Iris pigment epithelial cell (primary cell): ENCODE measurements at regions not wholly inside any gene's neighbourhood (a gene's known extent, or its start where the extent isn't known, plus 50 kb on each side); places are given as distances from the start of the nearest gene placed in this dataset.

Experiments
- DNase-seq: peaks from one replicate; pipeline ENCODE4 v3.0.0-alpha.2; 2011; ENCODE audit warnings: low read depth

- no peak for DNase-seq
Measured at GRCh38 chr16:9251026-9251425, 159.6 kb downstream of the HAPSTR1 start.

DNA sequence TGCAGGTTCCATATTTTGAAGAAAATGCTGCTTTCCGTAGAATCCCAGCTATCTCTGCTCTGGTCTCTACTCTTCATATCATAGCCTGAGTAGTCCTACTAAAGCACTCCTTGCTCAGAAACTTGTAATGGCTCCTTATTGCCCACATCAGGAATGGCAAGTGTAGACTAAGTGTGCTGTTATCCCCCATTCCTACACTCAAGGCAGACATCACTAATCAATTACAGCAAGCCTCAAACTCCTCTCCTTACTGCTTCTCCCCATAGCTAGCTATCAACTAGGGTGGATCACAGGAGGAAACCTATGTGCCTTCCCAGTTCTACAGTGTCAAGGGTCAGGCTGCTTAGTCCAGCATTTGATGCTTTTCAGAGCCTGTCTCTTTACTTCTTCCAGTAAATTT lies 163.4 kb downstream of the HAPSTR1 start:
- DNase-seq: no peak

DNA sequence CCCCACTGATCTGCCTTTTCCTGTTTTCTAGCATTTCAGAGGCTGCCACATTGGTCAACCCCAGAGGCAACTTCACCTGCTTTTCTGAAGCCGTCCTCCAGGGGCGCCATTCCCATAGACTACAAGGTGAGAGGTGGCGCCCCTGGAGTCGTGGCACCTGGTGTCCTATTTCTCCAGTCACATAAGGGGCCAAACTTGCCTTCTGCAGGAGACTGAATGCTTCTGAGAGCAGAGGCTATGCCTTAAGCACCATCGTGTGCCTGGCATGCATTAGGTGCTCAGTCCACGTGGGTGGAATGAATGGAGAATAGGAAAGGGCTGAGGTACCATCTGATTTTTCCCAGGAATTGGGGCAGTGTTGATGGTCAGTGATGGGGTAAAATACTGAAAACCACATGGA lies 164.8 kb downstream of the HAPSTR1 start:
- DNase-seq: no peak

DNA sequence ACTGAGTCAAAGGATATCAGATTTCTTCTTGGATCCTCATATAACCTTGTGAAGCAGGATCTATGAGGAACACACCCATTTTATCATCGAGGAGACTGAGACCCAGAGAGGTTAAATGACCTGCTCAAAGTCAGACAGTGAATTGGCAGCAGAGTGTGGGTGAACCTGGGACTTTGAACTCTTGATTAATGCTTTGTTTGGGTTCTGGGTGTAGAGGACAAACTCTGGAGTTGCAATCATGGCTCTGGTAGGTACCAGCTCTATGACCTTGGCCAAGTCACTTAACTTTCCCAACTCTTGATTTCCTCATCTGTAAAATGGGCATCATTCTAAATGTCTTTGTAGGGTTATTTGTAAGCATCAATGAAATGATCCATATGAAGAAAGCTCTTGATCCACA lies 166.4 kb downstream of the HAPSTR1 start:
- no peak for DNase-seq

DNA sequence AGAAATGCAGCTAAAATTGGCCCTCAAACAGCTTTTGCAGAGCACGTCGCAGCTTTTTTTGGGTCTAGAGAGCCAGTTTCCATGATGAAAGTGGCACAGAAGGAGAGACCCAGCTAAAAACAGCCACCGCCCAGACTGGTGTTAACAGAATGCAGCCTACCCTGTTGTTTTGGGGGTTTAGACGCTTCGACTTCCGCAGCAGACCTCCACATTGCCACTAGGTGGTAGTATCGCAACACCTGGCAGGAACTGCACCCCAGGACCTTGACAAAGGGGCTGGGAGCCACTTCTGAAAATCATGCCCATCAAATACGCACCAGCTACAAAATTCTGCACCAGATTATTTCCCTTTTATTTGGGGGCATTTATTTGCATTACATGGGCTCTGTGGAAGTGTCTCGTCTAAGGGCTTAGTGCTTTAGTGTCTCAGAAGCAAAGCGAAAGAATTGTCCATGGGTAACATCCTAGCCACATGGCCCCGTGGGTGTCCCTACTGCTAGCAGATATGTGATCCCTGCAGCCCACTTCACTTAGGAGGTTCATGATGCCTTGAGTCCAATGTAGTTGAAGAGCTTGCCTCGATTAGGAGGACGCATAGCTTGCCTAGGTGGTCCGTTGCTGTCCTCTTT lies 167.1 kb downstream of the HAPSTR1 start:
- DNase-seq: peak; percentile 2

- DNase-seq: no peak
Measured at GRCh38 chr16:9259914-9260608, 168.6 kb downstream of the HAPSTR1 start.

GRCh38 chr16:9260666-9261065 lies 169.2 kb downstream of the HAPSTR1 start:
- DNase-seq: no peak

DNA sequence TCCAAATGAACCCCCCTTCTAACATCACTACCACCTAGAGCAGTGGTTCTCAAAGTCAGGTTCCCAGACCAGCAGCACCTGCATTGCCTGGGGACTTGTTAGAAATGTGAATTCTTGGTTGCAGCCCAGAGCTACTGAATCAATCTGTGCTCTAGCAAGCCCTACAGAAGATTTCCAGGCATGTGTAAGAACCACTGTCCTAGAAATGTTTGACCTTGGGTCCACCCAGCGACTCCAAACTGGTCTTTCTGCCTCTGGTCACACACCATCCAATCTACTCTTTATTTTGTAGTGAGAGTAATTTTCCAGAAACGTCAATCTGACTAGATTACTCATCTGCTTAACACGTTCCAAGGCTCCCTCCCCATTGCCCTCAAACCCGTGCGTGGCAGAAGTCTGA lies 169.9 kb downstream of the HAPSTR1 start:
- no peak for DNase-seq

GRCh38 chr16:9262941-9263715 lies 171.7 kb downstream of the HAPSTR1 start:
- DNase-seq: no peak

DNA sequence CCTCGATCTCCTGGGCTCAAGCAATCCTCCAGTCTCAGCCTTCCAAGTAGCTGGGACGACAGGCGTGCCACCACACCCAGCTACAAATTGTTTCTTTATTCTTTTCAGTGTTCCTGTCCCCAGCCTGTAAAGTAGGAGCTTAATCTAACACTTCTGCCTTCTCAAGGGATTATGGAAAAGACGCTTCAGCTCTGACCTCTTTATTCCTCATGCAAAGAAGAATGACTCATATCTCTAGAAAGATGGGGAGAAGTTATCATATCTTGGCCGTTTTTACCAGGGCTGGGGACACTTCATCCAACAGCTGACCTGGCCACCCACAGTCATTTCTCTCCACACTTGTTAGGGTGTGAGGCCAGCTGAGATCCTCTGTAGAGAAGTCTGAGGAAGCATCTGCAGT lies 172.6 kb downstream of the HAPSTR1 start:
- DNase-seq: no peak

DNA sequence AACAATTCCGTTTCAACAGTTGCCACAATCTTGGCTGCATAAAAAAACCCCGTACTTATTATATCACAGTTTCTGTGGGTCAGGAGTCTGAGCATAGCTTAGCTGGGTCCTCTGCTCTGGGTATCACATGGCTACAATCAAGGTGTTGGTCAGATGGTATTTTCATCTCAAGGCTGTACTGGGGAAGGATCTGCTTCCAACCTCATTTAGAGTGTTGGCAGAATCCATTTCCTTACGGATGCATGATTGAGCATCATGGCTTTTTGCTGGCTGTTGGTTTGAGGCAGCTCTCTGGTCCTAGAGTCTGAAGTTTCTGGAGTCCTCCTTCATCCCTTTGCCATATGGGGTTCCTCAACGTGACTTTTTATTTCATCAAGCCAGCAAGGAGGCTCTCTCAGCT lies 177.0 kb downstream of the HAPSTR1 start:
- DNase-seq: no peak

DNA sequence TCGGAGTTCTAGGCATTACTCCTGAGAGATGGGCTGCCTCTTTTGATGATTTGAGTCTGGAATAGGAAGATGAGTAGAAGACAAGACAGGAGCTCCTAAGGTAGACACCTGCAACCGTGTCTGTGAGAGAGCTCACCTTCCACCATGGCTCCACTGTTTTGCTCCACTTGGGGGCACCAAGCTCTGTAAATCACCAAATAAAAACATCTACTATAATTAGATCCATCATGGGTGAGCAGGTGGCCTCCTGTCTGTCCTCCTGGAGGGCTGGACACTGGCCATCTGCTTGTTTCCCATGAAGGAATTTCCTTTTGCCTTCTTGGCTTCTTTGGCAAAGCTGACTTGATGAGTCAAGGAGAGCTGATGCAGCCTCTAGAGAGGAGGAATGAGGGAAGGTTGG lies 179.0 kb downstream of the HAPSTR1 start:
- DNase-seq: no peak

DNA sequence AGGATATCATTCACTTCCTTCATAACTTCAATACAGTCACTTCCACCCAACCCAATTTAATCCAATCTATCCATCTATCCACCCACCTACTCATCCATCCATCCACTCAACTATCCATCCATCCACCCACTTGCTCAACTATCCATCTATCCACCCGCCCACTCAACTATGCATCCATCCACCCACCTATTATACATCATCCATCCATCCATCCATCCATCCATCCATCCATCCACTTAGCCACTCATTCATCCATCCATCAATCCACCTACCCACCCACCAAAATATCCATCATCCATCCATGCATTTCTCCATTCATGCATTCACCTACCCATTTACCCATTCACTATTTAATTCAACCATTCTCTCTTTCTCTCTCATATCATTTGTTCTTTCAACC lies 179.5 kb downstream of the HAPSTR1 start:
- no peak for DNase-seq

- no peak for DNase-seq
Measured at GRCh38 chr16:9271841-9272240, 180.4 kb downstream of the HAPSTR1 start.

DNA sequence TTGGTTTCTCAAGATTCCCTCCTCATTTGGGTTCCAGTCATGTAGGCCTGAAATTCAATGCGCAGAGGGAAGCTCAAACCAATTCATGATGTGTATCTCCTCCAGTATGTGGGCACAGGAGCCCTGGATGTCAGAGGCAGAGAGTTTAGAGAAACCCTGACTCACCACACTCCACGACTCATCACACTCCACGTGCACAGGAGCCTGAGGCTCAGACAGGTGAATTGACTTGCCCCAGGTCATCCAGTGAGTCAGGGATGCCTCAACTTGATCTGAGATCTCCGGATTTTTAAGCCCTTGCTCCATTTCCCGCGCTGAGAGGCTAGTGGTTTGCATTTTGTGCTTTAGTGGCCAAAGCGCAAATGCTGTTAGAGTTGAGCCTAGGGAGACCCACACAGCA lies 183.9 kb downstream of the HAPSTR1 start:
- no peak for DNase-seq

GRCh38 chr16:9275816-9276354 lies 184.4 kb downstream of the HAPSTR1 start:
- DNase-seq: no peak

DNA sequence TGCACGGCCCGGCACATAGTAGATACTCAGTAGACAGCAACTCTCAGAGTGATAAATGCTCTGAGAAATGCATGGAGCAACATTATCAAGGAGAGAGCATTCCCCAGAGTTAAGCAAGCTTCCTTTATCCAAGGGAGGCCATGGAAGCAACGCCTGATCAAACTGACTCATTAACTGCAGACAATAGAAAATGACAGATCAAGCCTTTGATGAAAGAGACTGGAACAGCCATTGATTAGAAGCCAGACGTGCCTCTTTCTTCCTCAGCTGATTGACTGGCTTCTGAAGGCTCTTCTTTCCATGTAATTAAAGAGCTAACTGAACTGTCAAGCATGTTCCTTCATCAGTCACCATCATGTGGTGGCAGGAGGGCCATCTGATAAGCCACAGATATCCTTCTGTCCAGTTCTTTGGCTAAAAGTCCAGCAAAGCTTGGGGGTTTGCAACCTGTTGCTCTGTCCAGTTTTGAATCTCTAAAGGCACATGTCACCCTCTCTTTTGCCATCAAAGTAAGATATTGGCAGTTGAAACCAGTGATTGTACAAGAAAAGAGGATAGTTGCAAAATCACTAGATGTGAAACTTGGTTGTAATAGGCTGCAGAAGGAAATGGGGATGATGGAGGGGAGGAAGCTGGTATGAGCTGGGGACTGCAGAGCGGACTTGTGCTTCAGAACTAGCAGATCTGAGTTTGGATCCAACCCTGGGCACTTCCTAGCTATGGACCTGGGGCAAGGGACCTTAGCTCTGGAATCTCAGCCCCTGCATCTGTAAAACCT lies 188.0 kb downstream of the HAPSTR1 start:
- no peak for DNase-seq

- no peak for DNase-seq
Measured at GRCh38 chr16:9280069-9280466, 188.6 kb downstream of the HAPSTR1 start.

GRCh38 chr16:9286930-9287329 lies 195.5 kb downstream of the HAPSTR1 start:
- DNase-seq: no peak

DNA sequence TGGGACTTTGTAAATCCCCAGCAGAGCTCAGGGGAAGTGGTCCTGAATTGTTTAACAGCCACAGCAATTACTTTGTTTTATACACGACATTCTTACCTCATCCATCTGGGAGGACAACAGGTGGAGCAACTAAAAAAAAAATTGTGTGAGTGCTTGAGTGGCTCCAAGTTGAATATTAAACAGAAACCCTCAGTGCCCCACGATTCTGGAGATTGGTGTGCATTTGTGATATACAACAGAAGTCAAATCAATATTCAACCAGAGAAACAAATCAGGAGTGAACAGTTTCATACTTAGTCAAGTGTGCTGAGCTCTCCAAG lies 204.8 kb downstream of the HAPSTR1 start:
- no peak for DNase-seq

GRCh38 chr16:9297437-9298113 lies 206.1 kb downstream of the HAPSTR1 start:
- no peak for DNase-seq

GRCh38 chr16:9300252-9300651 lies 208.8 kb downstream of the HAPSTR1 start:
- DNase-seq: no peak
